ENCODE measurements at regions not wholly inside any gene's neighbourhood (a gene's known extent, or its start where the extent isn't known, plus 50 kb on each side); places are given as distances from the start of the nearest gene placed in this dataset.
"Not testable (repeated sequence)": the region's sequence is repeated elsewhere in the genome, so short reads cannot be mapped to it uniquely, and the experiment has no call there.

- intact Hi-C loops (cut with DNase I; ENCODE audit: low total_unique reads) = no loop called here
- TF ChIP-seq EP300 (IDR thresholded peaks at IDR 0.05) = no peak
- TF ChIP-seq POLR2A (IDR thresholded peaks at IDR 0.05) = no peak
- TF ChIP-seq POLR2AphosphoS5 (IDR thresholded peaks at IDR 0.05) = no peak
- TF ChIP-seq CTCF (IDR thresholded peaks at IDR 0.05) = no peak
- Histone ChIP-seq H3K36me3 (no peaks in the 10 kb centered on the region), H3K4me1 (no peaks in the 10 kb centered on the region), H3K4me3 (no peak overlapping the region), H3K9me3 (peaks cover 0 to 24% (median 8%) of the 10 kb centered on the region in 4 donors), H3K27ac (no peak overlapping the region), H3K27me3 (no peaks in the 10 kb centered on the region)
- no peak for DNase-seq
- WGBS, 5 donors = 50 to 60% (median 56%) methylated on average over 2 of the region's 2 CpGs
These were observed 395.4 kb downstream of the ZNF804A start for GRCh38 chr2:184993746-184994145.

- WGBS, 5 donors = 61 to 69% (median 66%) methylated on average over 4 of the region's 4 CpGs
- Histone ChIP-seq H3K9me3 (peaks cover 0 to 40% (median 3%) of the 10 kb centered on the region in 4 donors), H3K27me3 (no peaks in the 10 kb centered on the region), H3K4me1 (no peaks in the 10 kb centered on the region), H3K4me3 (no peak overlapping the region), H3K36me3 (no peaks in the 10 kb centered on the region), H3K27ac (no peak overlapping the region)
- no peak for DNase-seq
- intact Hi-C loops (cut with DNase I; ENCODE audit: low total_unique reads) = no loop called here
- TF ChIP-seq POLR2AphosphoS5 (IDR thresholded peaks at IDR 0.05) = no peak
- no peak for TF ChIP-seq CTCF (IDR thresholded peaks at IDR 0.05)
- no peak for TF ChIP-seq EP300 (IDR thresholded peaks at IDR 0.05)
- TF ChIP-seq POLR2A (IDR thresholded peaks at IDR 0.05) = no peak
These were observed 408.2 kb downstream of the ZNF804A start for GRCh38 chr2:185006481-185006880.

- intact Hi-C loops (cut with DNase I; ENCODE audit: low total_unique reads) = no loop called here
These were observed 414.3 kb downstream of the ZNF804A start for GRCh38 chr2:185012643-185013042.

GRCh38 chr2:185014076-185014475 lies 415.7 kb downstream of the ZNF804A start:
- intact Hi-C loops (cut with DNase I; ENCODE audit: low total_unique reads) = no loop called here
- TF ChIP-seq CTCF (IDR thresholded peaks at IDR 0.05) = no peak
- TF ChIP-seq POLR2AphosphoS5 (IDR thresholded peaks at IDR 0.05) = no peak
- no peak for TF ChIP-seq EP300 (IDR thresholded peaks at IDR 0.05)
- no peak for DNase-seq
- no peaks in the 10 kb centered on the region for H3K27me3 ChIP-seq
- peaks cover 6 to 67% (median 19%) of the 10 kb centered on the region in 4 donors for H3K9me3 ChIP-seq
- no peaks in the 10 kb centered on the region for H3K4me1 ChIP-seq
- H3K27ac ChIP-seq = no peak overlapping the region
- H3K36me3 ChIP-seq = no peaks in the 10 kb centered on the region
- H3K4me3 ChIP-seq = no peak overlapping the region

More at GRCh38 chr2:185012643-185013042, 414.3 kb downstream of the ZNF804A start:
- Histone ChIP-seq H3K27ac (no peak overlapping the region), H3K36me3 (no peaks in the 10 kb centered on the region), H3K4me1 (no peaks in the 10 kb centered on the region), H3K27me3 (no peaks in the 10 kb centered on the region), H3K9me3 (peaks cover 6 to 72% (median 19%) of the 10 kb centered on the region in 4 donors), H3K4me3 (no peak overlapping the region)
- 91 to 97% (median 95%) methylated on average over 3 of the region's 3 CpGs for WGBS, 5 donors
- DNase-seq = peak in 1 of 2 donors; percentile 1
- no peak for TF ChIP-seq CTCF (IDR thresholded peaks at IDR 0.05)
- TF ChIP-seq POLR2AphosphoS5 (IDR thresholded peaks at IDR 0.05) = no peak
- TF ChIP-seq EP300 (IDR thresholded peaks at IDR 0.05) = no peak
- no peak for TF ChIP-seq POLR2A (IDR thresholded peaks at IDR 0.05)

GRCh38 chr2:185025891-185026290 lies 427.6 kb downstream of the ZNF804A start:
- H3K4me3 ChIP-seq; intact Hi-C loops (cut with DNase I; ENCODE audit: low total_unique reads); H3K4me1 ChIP-seq; H3K27ac ChIP-seq; DNase-seq; H3K27me3 ChIP-seq; H3K36me3 ChIP-seq: not testable (repeated sequence)
- WGBS, 5 donors = 75 to 79% (median 78%) methylated on average over 3 of the region's 3 CpGs
- peaks cover 0 to 18% (median 0%) of the 10 kb centered on the region in 4 donors for H3K9me3 ChIP-seq

Measured in stomach (tissue), 8 donors.